ENCODE measurements at regions not wholly inside any gene's neighbourhood (a gene's known extent, or its start where the extent isn't known, plus 50 kb on each side); places are given as distances from the start of the nearest gene placed in this dataset.

DNA sequence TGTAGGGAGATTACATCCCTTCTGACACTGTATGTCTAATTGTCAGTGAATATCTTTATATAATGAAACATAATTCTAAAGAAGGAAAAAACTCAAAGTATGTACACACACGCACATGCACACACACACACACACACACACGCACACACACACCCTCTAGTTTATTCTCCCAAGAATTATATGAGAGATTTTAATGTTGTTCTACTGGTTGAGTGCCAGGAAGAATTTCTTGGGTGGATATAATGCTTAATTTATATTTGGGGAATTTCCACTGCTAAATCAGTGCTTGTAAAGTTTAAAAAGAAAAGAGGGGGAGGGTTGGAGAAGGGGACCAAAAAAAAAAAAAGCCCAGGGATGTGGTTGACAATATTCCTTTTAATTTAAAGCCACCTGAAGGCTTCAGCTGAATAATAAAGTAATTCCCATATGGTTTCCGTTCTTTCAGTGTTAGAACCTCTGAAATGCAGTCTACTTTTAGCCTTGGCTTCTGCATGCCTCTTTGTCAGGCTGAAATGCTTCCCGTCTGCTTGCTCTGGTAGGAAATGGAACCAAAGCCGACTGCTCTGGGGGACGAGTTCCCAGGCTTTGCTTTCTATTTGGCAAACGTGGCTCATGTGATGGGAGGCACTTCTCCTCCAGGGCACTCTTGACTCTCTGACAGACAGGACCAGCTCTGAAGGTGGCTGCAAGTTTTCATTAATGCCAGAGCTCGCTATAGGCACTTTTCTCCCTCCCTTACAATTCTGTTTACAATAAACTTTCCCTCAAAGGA, 225.4 kb downstream of the PRL start:
- H3K4me3 ChIP-seq (ENCODE audit: low read depth, low read length), result no peak overlapping the region
- TF ChIP-seq, protein P1, sequence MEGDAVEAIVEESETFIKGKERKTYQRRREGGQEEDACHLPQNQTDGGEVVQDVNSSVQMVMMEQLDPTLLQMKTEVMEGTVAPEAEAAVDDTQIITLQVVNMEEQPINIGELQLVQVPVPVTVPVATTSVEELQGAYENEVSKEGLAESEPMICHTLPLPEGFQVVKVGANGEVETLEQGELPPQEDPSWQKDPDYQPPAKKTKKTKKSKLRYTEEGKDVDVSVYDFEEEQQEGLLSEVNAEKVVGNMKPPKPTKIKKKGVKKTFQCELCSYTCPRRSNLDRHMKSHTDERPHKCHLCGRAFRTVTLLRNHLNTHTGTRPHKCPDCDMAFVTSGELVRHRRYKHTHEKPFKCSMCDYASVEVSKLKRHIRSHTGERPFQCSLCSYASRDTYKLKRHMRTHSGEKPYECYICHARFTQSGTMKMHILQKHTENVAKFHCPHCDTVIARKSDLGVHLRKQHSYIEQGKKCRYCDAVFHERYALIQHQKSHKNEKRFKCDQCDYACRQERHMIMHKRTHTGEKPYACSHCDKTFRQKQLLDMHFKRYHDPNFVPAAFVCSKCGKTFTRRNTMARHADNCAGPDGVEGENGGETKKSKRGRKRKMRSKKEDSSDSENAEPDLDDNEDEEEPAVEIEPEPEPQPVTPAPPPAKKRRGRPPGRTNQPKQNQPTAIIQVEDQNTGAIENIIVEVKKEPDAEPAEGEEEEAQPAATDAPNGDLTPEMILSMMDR (conservative IDR thresholded peaks at IDR 0.05; ENCODE audit: low read depth, low read length), result no peak
- DNase-seq (ENCODE audit: low read depth), result no peak

DNA sequence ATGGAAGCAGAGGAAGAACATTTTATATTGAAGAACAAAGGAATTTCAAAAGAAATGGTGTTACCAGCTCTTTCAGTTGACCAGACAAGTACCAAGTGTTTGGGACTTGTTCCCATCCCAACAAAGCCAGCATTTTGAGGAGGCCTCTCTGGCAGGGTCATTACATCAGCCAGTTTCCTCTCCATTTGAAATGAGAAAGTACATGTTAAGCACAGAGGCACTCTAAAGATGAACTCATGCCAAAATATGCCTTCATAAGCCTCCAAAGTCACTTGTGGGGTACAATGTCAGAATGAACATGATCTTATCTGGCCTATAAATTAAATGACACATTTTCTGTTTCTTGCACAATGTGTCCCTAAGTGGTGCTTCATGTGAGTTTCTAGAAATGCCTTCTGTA, 223.9 kb downstream of the PRL start:
- no peak for DNase-seq (ENCODE audit: low read depth)
- H3K4me3 ChIP-seq (ENCODE audit: low read depth, low read length), result no peak overlapping the region

DNA sequence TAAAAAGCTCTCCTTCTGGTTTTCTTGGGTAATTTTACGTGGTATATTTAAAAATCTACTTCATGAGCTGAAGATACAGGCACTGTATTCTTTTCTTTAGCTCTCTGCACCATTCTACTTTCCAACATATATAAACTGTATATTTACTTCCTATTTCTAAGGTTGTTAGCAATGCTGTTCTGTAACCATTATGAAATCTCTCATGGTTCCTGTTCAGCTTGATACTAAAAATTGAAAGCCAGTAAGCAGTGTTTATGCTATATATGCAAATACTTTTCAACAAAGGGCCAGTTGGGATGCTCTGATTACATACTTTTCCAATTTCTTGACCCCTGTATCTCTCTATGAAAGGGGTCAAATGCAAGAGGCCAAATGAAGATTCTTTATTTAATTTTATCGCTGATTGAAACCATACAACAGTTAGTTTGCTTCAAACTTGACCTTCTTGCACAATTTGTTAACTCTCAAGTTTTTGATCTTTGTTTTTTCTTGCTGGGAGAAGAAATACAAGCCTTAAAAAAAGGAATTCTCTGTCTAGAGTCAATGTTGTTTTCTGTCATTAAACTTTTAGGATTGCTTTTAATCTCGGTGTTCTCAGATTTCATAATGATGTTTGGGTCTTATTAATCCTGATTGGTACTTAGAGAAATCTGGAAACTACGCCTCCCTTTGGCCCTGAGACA, 223.2 kb downstream of the PRL start:
- DNase-seq (ENCODE audit: low read depth), result no peak
- H3K4me3 ChIP-seq (ENCODE audit: low read depth, low read length), result no peak overlapping the region
- TF ChIP-seq, protein P1 (conservative IDR thresholded peaks at IDR 0.05; ENCODE audit: low read depth, low read length), result no peak

More for the DNA sequence above, 223.9 kb downstream of the PRL start:
- TF ChIP-seq, protein P1 (conservative IDR thresholded peaks at IDR 0.05; ENCODE audit: low read depth, low read length), result no peak

DNA sequence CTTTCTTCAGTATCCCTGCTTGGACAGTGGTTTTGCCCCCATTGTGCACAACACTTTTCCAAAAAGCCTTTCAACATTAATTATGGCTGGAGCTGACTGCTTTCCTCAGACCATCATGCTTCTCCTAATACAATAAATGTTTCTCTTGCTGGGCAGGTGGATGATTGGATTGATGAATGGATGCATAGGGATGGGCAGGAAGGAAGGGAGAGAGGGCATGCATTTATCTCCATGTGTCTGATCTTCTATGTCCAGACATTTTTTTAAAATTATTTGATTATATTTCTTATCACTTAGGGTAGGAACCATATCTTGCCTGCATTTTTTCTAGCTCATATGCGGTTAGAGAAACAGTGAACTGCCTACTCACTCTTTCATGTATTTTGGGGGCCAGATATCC, 218.5 kb downstream of the PRL start:
- no peak for DNase-seq (ENCODE audit: low read depth)
- TF ChIP-seq, protein P1 (conservative IDR thresholded peaks at IDR 0.05; ENCODE audit: low read depth, low read length), result no peak
- no peak overlapping the region for H3K4me3 ChIP-seq (ENCODE audit: low read depth, low read length)

DNA sequence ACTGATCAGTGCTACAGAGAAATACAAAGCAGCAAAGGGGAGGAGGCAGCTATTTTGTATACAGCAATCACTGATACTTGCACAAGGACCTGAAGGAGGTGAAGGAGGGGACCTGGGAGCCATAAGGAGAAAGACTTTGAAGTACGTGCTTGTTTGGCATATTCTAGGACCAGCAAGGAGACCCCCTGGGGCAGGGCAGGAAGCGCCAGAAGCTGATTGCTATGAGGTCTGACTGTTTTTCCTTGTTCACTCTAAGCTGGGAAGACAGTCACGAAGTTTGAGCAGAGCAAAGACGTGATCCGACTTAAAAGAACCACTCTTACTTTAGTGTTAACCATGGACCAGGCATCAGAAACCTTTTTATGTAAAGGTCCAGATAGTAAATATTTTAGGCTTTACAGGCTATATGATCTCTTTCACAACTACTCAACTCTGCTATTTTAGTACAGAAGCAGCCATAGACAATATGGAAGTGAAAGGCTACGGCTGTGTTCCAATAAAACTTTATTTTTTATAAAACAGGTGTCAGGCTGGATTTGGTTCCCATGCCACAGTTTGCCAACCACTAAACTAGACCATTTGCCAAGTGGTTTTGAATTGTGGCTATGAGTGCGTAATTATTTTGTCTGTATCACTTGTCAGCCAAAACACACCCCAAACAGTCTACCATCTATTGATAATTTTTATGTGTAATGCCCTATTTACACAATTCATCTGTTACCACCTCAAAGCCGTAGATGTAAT, 217.9 kb downstream of the PRL start:
- TF ChIP-seq, protein P1 (conservative IDR thresholded peaks at IDR 0.05; ENCODE audit: low read depth, low read length), result no peak
- no peak overlapping the region for H3K4me3 ChIP-seq (ENCODE audit: low read depth, low read length)
- DNase-seq (ENCODE audit: low read depth), result no peak

DNA sequence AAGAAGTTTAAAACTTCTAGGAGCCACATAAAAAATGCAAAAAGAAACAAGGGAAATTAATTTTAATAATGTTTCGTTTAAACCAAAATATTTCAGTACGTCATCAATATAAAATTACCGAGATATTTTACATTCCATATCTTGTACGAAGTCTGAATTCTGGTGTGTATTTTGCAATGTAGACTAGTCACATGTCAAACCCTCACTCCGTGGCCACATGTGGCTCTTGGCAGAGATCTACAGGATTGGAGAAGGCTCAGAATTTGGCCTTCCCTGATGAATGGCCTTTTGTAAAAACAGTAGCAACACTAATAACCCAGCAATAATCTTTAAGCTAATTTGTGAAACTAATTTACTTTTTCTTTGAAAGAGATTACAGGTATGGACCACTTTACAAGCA, 217.1 kb downstream of the PRL start:
- no peak overlapping the region for H3K4me3 ChIP-seq (ENCODE audit: low read depth, low read length)
- TF ChIP-seq, protein P1 (conservative IDR thresholded peaks at IDR 0.05; ENCODE audit: low read depth, low read length), result no peak
- no peak for DNase-seq (ENCODE audit: low read depth)
